ENCODE measurements at regions not wholly inside any gene's neighbourhood (a gene's known extent, or its start where the extent isn't known, plus 50 kb on each side); places are given as distances from the start of the nearest gene placed in this dataset.

DNA sequence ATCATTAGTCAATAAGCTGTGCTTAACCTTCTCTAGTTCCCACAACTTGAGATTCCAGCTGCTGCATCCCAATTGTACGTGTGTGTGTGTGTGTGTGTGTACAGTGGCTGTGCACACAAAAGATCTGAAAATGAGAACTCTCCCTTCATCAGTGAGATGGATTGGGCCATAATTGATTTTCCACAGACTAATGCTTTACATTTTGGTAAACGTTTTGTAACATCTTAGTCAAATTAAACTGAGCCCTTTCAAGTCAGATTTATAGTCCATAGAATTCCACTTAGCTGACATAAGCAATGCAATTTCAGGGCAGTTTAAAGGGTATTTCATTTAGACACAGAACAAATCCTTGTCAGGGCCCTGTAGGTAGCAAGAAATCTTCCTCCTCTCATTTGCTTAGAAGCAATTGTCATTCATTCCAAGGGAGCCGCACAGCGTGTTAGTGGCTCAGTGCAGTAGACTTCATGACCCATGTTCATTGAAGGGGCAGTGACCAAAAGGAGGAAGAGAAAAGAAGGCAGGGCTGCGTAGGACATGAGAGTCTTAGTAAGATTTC is 1123.5 kb upstream of the AUTS2 start:
- no peak for TF ChIP-seq EZH2 (IDR thresholded peaks at IDR 0.05; ENCODE audit: borderline replicate concordance, low read depth, low read length, severe bottlenecking)
- TF ChIP-seq, protein P1, sequence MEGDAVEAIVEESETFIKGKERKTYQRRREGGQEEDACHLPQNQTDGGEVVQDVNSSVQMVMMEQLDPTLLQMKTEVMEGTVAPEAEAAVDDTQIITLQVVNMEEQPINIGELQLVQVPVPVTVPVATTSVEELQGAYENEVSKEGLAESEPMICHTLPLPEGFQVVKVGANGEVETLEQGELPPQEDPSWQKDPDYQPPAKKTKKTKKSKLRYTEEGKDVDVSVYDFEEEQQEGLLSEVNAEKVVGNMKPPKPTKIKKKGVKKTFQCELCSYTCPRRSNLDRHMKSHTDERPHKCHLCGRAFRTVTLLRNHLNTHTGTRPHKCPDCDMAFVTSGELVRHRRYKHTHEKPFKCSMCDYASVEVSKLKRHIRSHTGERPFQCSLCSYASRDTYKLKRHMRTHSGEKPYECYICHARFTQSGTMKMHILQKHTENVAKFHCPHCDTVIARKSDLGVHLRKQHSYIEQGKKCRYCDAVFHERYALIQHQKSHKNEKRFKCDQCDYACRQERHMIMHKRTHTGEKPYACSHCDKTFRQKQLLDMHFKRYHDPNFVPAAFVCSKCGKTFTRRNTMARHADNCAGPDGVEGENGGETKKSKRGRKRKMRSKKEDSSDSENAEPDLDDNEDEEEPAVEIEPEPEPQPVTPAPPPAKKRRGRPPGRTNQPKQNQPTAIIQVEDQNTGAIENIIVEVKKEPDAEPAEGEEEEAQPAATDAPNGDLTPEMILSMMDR (IDR thresholded peaks at IDR 0.05; ENCODE audit: borderline replicate concordance, extremely low read depth, low read length, poor library complexity, severe bottlenecking) = no peak
- no peak for ATAC-seq (ENCODE audit: insufficient read depth, low read depth)
- no peaks in the 10 kb centered on the region for H3K36me3 ChIP-seq (ENCODE audit: insufficient read depth, low read length)

DNA sequence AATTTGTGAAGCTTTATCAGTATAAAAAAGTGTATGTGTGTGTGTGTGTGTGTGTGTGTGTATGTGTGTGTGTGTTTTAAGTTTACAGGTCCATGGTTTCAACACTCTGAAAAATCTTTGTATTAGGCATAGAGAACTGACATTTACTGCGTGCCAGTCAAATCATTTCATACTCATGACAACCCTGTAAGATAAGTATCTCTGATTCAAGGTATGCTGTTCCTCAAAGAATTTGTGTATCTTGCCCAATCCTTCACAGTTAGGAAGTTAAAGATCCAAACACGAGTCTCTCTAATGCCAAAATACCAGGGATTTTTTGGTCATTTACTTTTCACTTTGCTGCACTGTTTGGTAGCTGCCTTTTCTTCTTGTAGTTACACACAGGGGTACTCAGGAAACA is 1121.3 kb upstream of the AUTS2 start:
- H3K36me3 ChIP-seq (ENCODE audit: insufficient read depth, low read length) = no peaks in the 10 kb centered on the region
- H2AFZ ChIP-seq (ENCODE audit: low read depth, low read length) = no peak overlapping the region
- H3K9me3 ChIP-seq (ENCODE audit: insufficient read depth, low read length, severe bottlenecking) = no peaks in the 10 kb centered on the region
- DNase-seq = no peak
- no peak for ATAC-seq (ENCODE audit: insufficient read depth, low read depth)
- no peak overlapping the region for H3K27ac ChIP-seq (ENCODE audit: low read length)
- no peaks in the 10 kb centered on the region for H3K4me1 ChIP-seq (ENCODE audit: insufficient read depth, low read length)
- H3K4me3 ChIP-seq (ENCODE audit: low read depth in 1 of 2, low read length in 2 of 2) = no peak overlapping the region
- H4K20me1 ChIP-seq (ENCODE audit: insufficient read depth, low read length) = no peaks in the 10 kb centered on the region
- no peak overlapping the region for H3K9ac ChIP-seq (ENCODE audit: low read depth, low read length)
- H3K4me2 ChIP-seq (ENCODE audit: insufficient read depth, low read length) = no peak overlapping the region
- no peaks in the 10 kb centered on the region for H3K27me3 ChIP-seq (ENCODE audit: insufficient read depth, low read length, poor library complexity)
- TF ChIP-seq, protein P1 (IDR thresholded peaks at IDR 0.05; ENCODE audit: borderline replicate concordance, extremely low read depth, low read length, poor library complexity, severe bottlenecking) = no peak
- no peak for TF ChIP-seq EZH2 (IDR thresholded peaks at IDR 0.05; ENCODE audit: borderline replicate concordance, low read depth, low read length, severe bottlenecking)
- H3K79me2 ChIP-seq (ENCODE audit: insufficient read depth, low read length) = no peaks in the 10 kb centered on the region

More for the DNA sequence above, 1123.5 kb upstream of the AUTS2 start:
- Histone ChIP-seq H3K27me3 (ENCODE audit: insufficient read depth, low read length, poor library complexity) (no peaks in the 10 kb centered on the region), H3K27ac (ENCODE audit: low read length) (no peak overlapping the region), H2AFZ (ENCODE audit: low read depth, low read length) (no peak overlapping the region), H4K20me1 (ENCODE audit: insufficient read depth, low read length) (no peaks in the 10 kb centered on the region), H3K79me2 (ENCODE audit: insufficient read depth, low read length) (no peaks in the 10 kb centered on the region), H3K4me3 (ENCODE audit: low read depth in 1 of 2, low read length in 2 of 2) (no peak overlapping the region), H3K9ac (ENCODE audit: low read depth, low read length) (no peak overlapping the region), H3K4me2 (ENCODE audit: insufficient read depth, low read length) (no peak overlapping the region), H3K9me3 (ENCODE audit: insufficient read depth, low read length, severe bottlenecking) (no peaks in the 10 kb centered on the region), H3K4me1 (ENCODE audit: insufficient read depth, low read length) (no peaks in the 10 kb centered on the region)
- DNase-seq = no peak

DNA sequence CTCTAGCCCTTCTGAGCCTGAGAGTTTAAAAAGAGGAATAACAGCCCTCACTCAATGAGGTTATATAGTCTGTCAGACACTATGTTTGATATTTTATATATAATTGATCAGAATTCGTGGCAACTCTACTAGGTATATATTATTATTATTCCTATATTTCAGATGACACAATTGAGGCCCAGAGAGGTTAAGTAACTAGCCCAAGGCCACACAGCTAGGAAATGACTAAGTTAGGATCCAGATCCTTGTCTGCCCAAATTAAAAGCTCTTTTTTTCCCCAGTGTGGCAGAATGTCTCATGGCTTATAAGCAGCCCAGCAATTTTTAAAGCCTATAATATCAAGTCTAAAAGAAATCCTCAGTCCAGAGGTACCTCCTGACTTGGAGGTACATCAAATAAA is 1119.9 kb upstream of the AUTS2 start:
- no peak overlapping the region for H2AFZ ChIP-seq (ENCODE audit: low read depth, low read length)
- H3K4me1 ChIP-seq (ENCODE audit: insufficient read depth, low read length) = no peaks in the 10 kb centered on the region
- H3K9ac ChIP-seq (ENCODE audit: low read depth, low read length) = no peak overlapping the region
- no peaks in the 10 kb centered on the region for H4K20me1 ChIP-seq (ENCODE audit: insufficient read depth, low read length)
- no peaks in the 10 kb centered on the region for H3K79me2 ChIP-seq (ENCODE audit: insufficient read depth, low read length)
- TF ChIP-seq EZH2 (IDR thresholded peaks at IDR 0.05; ENCODE audit: borderline replicate concordance, low read depth, low read length, severe bottlenecking) = no peak
- TF ChIP-seq, protein P1 (IDR thresholded peaks at IDR 0.05; ENCODE audit: borderline replicate concordance, extremely low read depth, low read length, poor library complexity, severe bottlenecking) = no peak
- no peak overlapping the region for H3K27ac ChIP-seq (ENCODE audit: low read length)
- no peak for ATAC-seq (ENCODE audit: insufficient read depth, low read depth)
- H3K36me3 ChIP-seq (ENCODE audit: insufficient read depth, low read length) = no peaks in the 10 kb centered on the region
- H3K4me3 ChIP-seq (ENCODE audit: low read depth in 1 of 2, low read length in 2 of 2) = no peak overlapping the region
- DNase-seq = no peak
- no peaks in the 10 kb centered on the region for H3K9me3 ChIP-seq (ENCODE audit: insufficient read depth, low read length, severe bottlenecking)
- H3K4me2 ChIP-seq (ENCODE audit: insufficient read depth, low read length) = no peak overlapping the region
- H3K27me3 ChIP-seq (ENCODE audit: insufficient read depth, low read length, poor library complexity) = no peaks in the 10 kb centered on the region

DNA sequence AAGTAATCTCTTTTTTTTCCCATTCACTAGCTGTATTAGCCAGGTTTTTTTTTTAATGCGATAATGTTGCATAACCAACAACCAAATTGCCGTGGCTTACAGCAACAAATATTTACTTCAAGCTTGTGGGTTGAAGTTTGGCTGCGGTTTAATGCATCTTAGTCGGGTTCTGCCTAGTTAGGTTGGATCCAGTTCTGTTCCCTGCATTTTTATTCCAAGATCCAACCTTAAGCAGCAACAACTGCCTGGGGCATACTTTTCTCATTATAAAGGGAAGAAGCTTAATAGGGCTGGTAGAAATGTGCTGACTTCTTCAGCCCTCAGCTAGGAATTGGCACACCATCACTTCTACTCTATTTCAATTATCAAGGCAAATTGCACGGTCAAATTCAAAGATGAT is 1115.5 kb upstream of the AUTS2 start:
- Histone ChIP-seq H3K79me2 (ENCODE audit: insufficient read depth, low read length) (no peaks in the 10 kb centered on the region), H3K4me3 (ENCODE audit: low read depth in 1 of 2, low read length in 2 of 2) (no peak overlapping the region), H3K4me1 (ENCODE audit: insufficient read depth, low read length) (no peaks in the 10 kb centered on the region), H2AFZ (ENCODE audit: low read depth, low read length) (no peak overlapping the region), H3K9ac (ENCODE audit: low read depth, low read length) (no peak overlapping the region), H3K9me3 (ENCODE audit: insufficient read depth, low read length, severe bottlenecking) (no peaks in the 10 kb centered on the region), H4K20me1 (ENCODE audit: insufficient read depth, low read length) (no peaks in the 10 kb centered on the region), H3K36me3 (ENCODE audit: insufficient read depth, low read length) (no peaks in the 10 kb centered on the region), H3K27ac (ENCODE audit: low read length) (no peak overlapping the region), H3K27me3 (ENCODE audit: insufficient read depth, low read length, poor library complexity) (no peaks in the 10 kb centered on the region), H3K4me2 (ENCODE audit: insufficient read depth, low read length) (no peak overlapping the region)
- TF ChIP-seq, protein P1 (IDR thresholded peaks at IDR 0.05; ENCODE audit: borderline replicate concordance, extremely low read depth, low read length, poor library complexity, severe bottlenecking) = no peak
- TF ChIP-seq EZH2 (IDR thresholded peaks at IDR 0.05; ENCODE audit: borderline replicate concordance, low read depth, low read length, severe bottlenecking) = no peak
- ATAC-seq (ENCODE audit: insufficient read depth, low read depth) (no peak), DNase-seq (no peak)

Measured in DND-41 (cell line).